Skeletal muscle tissue (tissue), 3 donors: ENCODE measurements at regions not wholly inside any gene's neighbourhood (a gene's known extent, or its start where the extent isn't known, plus 50 kb on each side); places are given as distances from the start of the nearest gene placed in this dataset.
"Not testable (repeated sequence)": the region's sequence is repeated elsewhere in the genome, so short reads cannot be mapped to it uniquely, and the experiment has no call there.

Experiments
- H3K27ac ChIP-seq: one replicate; pipeline ENCODE4 v1.7.0; 2013; ENCODE audit warnings: mild to moderate bottlenecking, low read depth, low read length, inconsistent platforms
- H3K27me3 ChIP-seq, 3 donors: one replicate each; pipeline ENCODE4 v1.7.0; 2013; ENCODE audit warnings: low read length in 3 of 3; ENCODE audit not compliant: control insufficient read depth in 3 of 3, insufficient read depth in 3 of 3
- H3K36me3 ChIP-seq, 3 donors: one replicate each; pipeline ENCODE4 v1.7.0; 2013; ENCODE audit warnings: low read length in 3 of 3; ENCODE audit not compliant: control insufficient read depth in 3 of 3, insufficient read depth in 3 of 3
- H3K4me1 ChIP-seq, 3 donors: one replicate each; pipeline ENCODE4 v1.7.0; 2013; ENCODE audit warnings: low read length in 3 of 3, mild to moderate bottlenecking in 3 of 3; ENCODE audit not compliant: control insufficient read depth in 3 of 3, insufficient read depth in 3 of 3
- H3K4me3 ChIP-seq, 3 donors: one replicate each; pipeline ENCODE4 v1.7.0; 2013; ENCODE audit warnings: low read length in 3 of 3
- H3K9ac ChIP-seq, 3 donors: one replicate each; pipeline ENCODE4 v1.7.0; 2013; ENCODE audit warnings: low read length in 3 of 3, mild to moderate bottlenecking in 3 of 3, moderate library complexity in 2 of 3, low read depth in 1 of 3
- H3K9me3 ChIP-seq, 3 donors: one replicate each; pipeline ENCODE4 v1.7.0; 2013; ENCODE audit warnings: low read length in 3 of 3; ENCODE audit not compliant: control insufficient read depth in 3 of 3
- donor health status: Osteomylitis.

- Histone ChIP-seq H3K27ac (no peak overlapping the region), H3K27me3 (no peaks in the 10 kb centered on the region), H3K9ac (no peak overlapping the region), H3K36me3 (no peaks in the 10 kb centered on the region), H3K4me1 (no peaks in the 10 kb centered on the region), H3K9me3 (no peaks in the 10 kb centered on the region), H3K4me3 (no peak overlapping the region)
Measured at GRCh38 chr10:23493711-23494110, 54.8 kb downstream of the OTUD1 start.

- Histone ChIP-seq H3K36me3 (no peaks in the 10 kb centered on the region), H3K9ac (no peak overlapping the region), H3K4me1 (peaks cover 0 to 4% (median 2%) of the 10 kb centered on the region in 3 donors), H3K9me3 (no peaks in the 10 kb centered on the region), H3K27ac (no peak overlapping the region), H3K27me3 (no peaks in the 10 kb centered on the region), H3K4me3 (no peak overlapping the region)
Measured at GRCh38 chr10:23496727-23497126, 57.9 kb downstream of the OTUD1 start.

- Histone ChIP-seq H3K36me3 (no peaks in the 10 kb centered on the region), H3K4me3 (no peak overlapping the region), H3K9ac (peak overlapping the region in 1 of 3 donors; percentile 40), H3K27me3 (no peaks in the 10 kb centered on the region), H3K27ac (no peak overlapping the region), H3K4me1 (peaks cover 0 to 4% (median 2%) of the 10 kb centered on the region in 3 donors), H3K9me3 (no peaks in the 10 kb centered on the region)
Measured at GRCh38 chr10:23499372-23500132, 60.7 kb downstream of the OTUD1 start.

GRCh38 chr10:23505797-23506465, 67.1 kb downstream of the OTUD1 start:
- Histone ChIP-seq H3K36me3 (no peaks in the 10 kb centered on the region), H3K27me3 (no peaks in the 10 kb centered on the region), H3K9me3 (no peaks in the 10 kb centered on the region), H3K27ac (no peak overlapping the region), H3K4me3 (no peak overlapping the region), H3K9ac (no peak overlapping the region), H3K4me1 (no peaks in the 10 kb centered on the region)

GRCh38 chr10:23512355-23513058, 73.6 kb downstream of the OTUD1 start:
- H3K27me3 ChIP-seq = no peaks in the 10 kb centered on the region
- peak overlapping the region in 1 of 3 donors; percentile 35 for H3K4me3 ChIP-seq
- H3K9me3 ChIP-seq = no peaks in the 10 kb centered on the region
- no peak overlapping the region for H3K27ac ChIP-seq
- peaks cover 0 to 3% (median 0%) of the 10 kb centered on the region in 3 donors for H3K4me1 ChIP-seq
- H3K9ac ChIP-seq = no peak overlapping the region
- no peaks in the 10 kb centered on the region for H3K36me3 ChIP-seq

DNA sequence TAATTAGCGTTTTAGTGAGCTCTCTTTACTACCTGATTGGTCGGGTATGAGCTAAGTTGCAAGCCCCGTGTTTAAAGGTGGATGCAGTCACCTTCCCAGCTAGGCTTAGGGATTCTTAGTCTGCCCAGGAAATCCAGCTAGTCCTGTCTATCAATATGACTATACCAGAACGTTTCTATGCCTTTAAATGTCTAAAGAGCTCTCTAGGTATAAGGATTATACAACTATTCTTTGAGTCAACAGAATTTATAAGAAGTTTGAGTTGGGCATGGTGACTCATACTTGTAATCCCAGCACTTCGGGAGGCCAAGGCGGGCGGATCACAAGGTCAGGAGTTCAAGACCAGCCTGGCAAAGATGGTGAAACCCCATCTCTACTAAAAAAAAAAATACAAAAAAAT, 74.7 kb downstream of the OTUD1 start:
- not testable (repeated sequence) for H3K9me3 ChIP-seq, H3K4me3 ChIP-seq, H3K27me3 ChIP-seq, H3K9ac ChIP-seq, H3K27ac ChIP-seq, H3K36me3 ChIP-seq, H3K4me1 ChIP-seq

- Histone ChIP-seq H3K4me1 (peaks cover 0 to 3% (median 0%) of the 10 kb centered on the region in 3 donors), H3K9ac (no peak overlapping the region), H3K27me3 (no peaks in the 10 kb centered on the region), H3K9me3 (no peaks in the 10 kb centered on the region), H3K27ac (no peak overlapping the region), H3K36me3 (no peaks in the 10 kb centered on the region), H3K4me3 (no peak overlapping the region)
Measured at GRCh38 chr10:23514321-23514720, 75.4 kb downstream of the OTUD1 start.

DNA sequence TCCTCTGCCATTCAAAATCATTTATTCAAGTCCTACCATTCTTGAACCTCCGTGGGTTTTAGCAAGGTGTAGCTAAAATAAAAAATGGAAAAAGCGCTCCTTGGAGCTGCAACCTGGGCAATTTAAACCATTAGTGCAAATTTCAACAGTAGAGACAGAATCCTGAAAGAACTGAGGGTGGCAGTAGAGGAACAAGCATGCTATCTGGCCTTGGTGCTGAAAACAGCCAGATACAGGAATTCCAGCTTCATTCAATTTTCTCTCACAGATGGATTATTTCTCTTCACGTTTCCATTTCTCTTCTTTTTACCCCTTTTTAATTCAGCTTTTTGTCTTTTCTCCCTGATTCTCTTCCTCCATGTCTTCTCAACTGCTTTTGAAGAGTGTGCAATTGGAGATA, 77.7 kb downstream of the OTUD1 start:
- peaks cover 0 to 3% (median 0%) of the 10 kb centered on the region in 3 donors for H3K4me1 ChIP-seq
- H3K27ac ChIP-seq = no peak overlapping the region
- H3K36me3 ChIP-seq = no peaks in the 10 kb centered on the region
- no peak overlapping the region for H3K4me3 ChIP-seq
- no peak overlapping the region for H3K9ac ChIP-seq
- H3K9me3 ChIP-seq = no peaks in the 10 kb centered on the region
- no peaks in the 10 kb centered on the region for H3K27me3 ChIP-seq

- no peak overlapping the region for H3K27ac ChIP-seq
- no peaks in the 10 kb centered on the region for H3K36me3 ChIP-seq
- no peaks in the 10 kb centered on the region for H3K9me3 ChIP-seq
- peaks cover 0 to 3% (median 0%) of the 10 kb centered on the region in 3 donors for H3K4me1 ChIP-seq
- no peak overlapping the region for H3K9ac ChIP-seq
- H3K27me3 ChIP-seq = no peaks in the 10 kb centered on the region
- no peak overlapping the region for H3K4me3 ChIP-seq
Measured at GRCh38 chr10:23517155-23517554, 78.3 kb downstream of the OTUD1 start.

DNA sequence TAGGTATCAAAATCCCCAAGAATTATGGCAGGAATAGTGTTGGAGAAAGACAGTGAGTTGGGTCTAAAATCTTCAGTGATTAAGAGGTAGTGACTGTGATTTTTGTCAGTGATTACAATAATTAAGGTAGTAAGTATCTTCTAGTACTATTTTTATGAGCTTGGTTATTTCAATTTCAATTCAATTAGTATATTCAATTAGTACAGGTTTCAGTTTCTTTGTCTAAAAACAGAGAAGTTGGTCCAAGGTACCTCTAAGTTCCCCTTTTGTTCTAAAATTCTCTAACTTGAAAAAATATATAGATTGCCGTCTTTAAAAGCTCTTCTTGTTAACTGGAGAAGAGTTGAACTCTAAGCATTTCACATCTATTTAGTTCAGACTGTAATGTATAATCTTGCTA, 82.9 kb downstream of the OTUD1 start:
- H3K9ac ChIP-seq = no peak overlapping the region

More for the DNA sequence above, 82.9 kb downstream of the OTUD1 start:
- no peaks in the 10 kb centered on the region for H3K27me3 ChIP-seq
- H3K9me3 ChIP-seq = no peaks in the 10 kb centered on the region
- no peaks in the 10 kb centered on the region for H3K4me1 ChIP-seq
- H3K27ac ChIP-seq = no peak overlapping the region
- H3K4me3 ChIP-seq = no peak overlapping the region
- H3K36me3 ChIP-seq = no peaks in the 10 kb centered on the region
